GM18508 (cell line): ENCODE measurements at regions not wholly inside any gene's neighbourhood (a gene's known extent, or its start where the extent isn't known, plus 50 kb on each side); places are given as distances from the start of the nearest gene placed in this dataset.
A peak's percentile ranks its signal among the peaks of the same experiment; 100 is the strongest.

Experiments used
- ATAC-seq: cut with Tn5 transposase; IDR thresholded peaks from one replicate; pipeline ENCODE4 v1.9.1; 2021; ENCODE audit warnings: moderate number of reproducible peaks; ENCODE audit not compliant: insufficient read depth, unreplicated experiment

DNA sequence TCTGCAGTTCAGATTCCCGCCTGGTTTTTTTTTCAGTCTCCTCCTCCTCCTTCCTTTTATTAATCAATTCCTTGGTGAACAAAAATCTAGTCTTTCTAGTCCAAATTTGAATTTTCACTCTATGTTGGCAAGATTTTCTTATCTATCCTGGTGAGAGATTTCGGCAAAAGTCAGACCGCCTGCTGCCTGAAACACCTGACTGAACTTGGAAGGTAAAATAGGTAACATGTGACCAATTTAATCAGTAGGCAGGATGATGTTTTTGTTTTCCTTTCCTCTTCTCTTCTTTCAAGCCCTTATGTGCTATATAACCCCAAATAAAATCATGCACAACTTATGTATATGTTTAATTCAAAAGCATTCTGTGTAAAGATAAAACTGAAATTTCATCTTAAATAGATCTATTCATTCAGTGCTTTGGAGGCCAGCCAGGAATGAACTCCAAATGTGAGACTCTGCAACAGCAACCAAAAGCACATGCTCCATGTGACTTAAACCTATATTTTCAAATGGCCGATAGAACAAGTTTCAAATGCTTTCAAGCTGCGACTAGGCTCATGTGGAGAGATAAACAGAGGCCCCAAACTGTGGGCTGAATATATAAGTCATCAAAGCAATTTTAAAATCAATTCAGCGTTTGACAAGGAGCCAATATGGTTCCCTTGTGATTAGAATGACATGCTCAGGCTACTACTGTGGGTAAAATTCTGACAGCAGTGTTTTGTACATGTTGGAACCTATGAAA, 100.4 kb upstream of the SEMA6A start:
- no peak for ATAC-seq

DNA sequence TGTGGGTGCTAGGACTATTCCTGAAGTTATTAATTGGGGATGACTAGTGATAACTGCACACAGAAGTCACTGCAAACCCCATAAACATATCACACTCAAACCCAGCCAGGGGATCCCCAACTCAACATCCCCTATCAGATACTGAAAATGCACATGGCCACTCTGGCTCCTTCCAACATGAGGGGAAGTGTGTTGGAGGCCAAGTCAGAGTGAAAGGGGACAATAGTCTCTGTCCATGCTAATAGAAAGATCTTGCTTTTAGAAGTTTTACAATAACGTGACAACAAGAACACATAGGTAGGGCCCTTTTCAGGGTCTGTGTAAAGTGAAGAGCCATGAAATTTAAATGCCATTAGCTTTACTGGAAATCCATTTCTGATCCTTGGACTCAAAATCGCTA, 98.8 kb upstream of the SEMA6A start:
- no peak for ATAC-seq

GRCh38 chr5:116672203-116672602, 97.6 kb upstream of the SEMA6A start:
- no peak for ATAC-seq

GRCh38 chr5:116671211-116671736, 96.7 kb upstream of the SEMA6A start:
- peak; percentile 92 for ATAC-seq

- no peak for ATAC-seq
Measured at GRCh38 chr5:116669261-116670031, 94.8 kb upstream of the SEMA6A start.

- ATAC-seq, result no peak
Measured at GRCh38 chr5:116668390-116668789, 93.8 kb upstream of the SEMA6A start.

GRCh38 chr5:116666901-116667300, 92.3 kb upstream of the SEMA6A start:
- no peak for ATAC-seq

GRCh38 chr5:116664988-116665387, 90.4 kb upstream of the SEMA6A start:
- ATAC-seq, result no peak

GRCh38 chr5:116663081-116663480, 88.5 kb upstream of the SEMA6A start:
- no peak for ATAC-seq

DNA sequence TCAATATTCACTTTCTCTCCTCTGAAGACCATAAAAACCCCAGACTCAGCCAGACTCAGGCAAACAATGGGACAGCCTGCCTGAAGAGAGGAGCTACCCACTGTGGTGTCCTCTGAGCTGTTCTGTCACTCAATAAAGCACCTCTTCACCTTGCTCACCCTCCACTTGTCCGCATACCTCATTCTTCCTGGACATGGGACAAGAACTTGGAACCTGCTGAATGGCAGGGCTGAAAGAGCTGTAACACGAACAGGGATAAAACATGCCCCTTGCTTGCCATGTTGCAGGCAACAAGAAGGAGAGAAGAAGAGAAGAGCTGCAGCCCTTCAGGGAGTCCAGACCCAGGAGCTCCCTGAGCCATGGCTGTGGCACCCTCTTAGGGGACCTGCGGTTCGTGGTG, 86.8 kb upstream of the SEMA6A start:
- no peak for ATAC-seq

GRCh38 chr5:116660929-116661328, 86.3 kb upstream of the SEMA6A start:
- no peak for ATAC-seq

GRCh38 chr5:116658830-116659229, 84.2 kb upstream of the SEMA6A start:
- ATAC-seq, result no peak

- ATAC-seq, result no peak
Measured at GRCh38 chr5:116658141-116658540, 83.5 kb upstream of the SEMA6A start.

GRCh38 chr5:116655431-116655830, 80.8 kb upstream of the SEMA6A start:
- ATAC-seq, result no peak

DNA sequence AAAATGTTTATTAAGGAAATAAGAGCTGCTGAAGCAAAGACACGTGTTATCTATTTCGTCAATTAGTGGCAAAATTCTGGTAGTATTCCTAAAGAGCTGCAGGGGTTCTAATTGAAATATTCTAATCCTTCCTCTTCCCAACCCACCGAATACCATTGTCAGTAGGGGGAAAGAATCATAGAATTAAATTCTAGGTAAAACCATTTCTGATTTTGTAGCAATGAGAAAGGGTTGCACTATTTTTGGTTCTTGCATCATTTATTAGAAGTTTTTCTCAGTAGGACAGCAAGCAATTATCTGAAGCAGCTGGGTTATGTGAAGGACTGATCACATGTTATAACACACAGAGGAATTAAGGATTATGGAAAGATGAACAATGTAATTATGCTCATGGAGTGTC, 80.3 kb upstream of the SEMA6A start:
- no peak for ATAC-seq

DNA sequence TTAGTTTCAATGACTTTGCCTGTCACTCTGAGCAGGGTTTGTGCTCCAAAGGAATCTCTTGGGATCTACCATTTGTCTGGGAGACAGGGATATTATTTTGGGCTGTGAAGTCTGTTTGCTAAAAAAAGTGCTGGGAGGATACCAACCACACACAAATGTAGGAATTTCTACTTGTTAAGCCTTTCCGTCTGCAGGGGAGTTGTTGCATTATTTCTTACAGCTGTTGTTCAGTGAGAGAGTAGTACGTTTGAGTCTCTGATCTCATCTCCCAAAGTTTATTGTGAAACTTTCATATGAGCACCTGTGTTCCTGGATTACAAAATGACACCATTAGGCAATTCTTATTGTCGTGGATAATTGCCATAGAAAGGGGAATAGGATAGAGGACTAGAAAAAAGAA, 78.3 kb upstream of the SEMA6A start:
- no peak for ATAC-seq

GRCh38 chr5:116652196-116652729, 77.6 kb upstream of the SEMA6A start:
- ATAC-seq, result no peak

DNA sequence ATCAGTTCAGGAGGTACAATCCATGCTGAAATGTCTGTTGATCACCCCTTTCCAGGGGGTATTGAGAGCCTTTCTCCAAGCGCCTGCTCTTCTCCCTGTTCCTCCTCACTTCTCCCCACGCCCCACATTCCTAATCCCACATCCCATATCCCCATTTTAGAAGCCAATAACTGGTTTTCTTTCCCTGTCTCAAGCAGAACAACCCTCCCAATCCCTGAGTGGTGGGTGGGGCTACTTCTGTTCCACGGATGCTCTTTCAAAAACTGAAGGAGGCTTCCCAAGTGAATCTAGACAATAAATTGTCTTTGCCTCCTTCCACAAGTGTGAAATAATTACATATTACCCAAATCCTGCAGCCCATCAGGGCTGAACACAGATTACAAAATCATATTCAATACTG, 77.0 kb upstream of the SEMA6A start:
- no peak for ATAC-seq

DNA sequence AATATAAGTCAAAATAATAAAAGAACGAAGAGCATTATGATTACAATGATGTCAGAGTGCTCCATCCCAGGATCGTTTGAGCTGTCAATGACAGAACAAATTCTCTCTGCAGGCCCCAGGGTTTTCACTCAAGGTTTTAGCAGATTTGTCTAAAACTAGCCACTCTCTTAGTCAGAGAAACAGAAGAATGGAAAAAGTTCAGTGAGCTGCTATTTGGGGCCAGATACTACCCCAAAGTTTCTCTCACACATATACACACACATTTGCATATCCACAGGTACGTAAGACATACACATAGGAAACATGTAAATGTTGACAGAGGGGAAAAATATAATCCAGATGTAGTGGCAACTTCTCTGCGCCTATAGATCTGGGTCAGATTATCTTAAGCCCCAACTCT, 76.3 kb upstream of the SEMA6A start:
- ATAC-seq, result no peak

- no peak for ATAC-seq
Measured at GRCh38 chr5:116650544-116650943, 75.9 kb upstream of the SEMA6A start.

DNA sequence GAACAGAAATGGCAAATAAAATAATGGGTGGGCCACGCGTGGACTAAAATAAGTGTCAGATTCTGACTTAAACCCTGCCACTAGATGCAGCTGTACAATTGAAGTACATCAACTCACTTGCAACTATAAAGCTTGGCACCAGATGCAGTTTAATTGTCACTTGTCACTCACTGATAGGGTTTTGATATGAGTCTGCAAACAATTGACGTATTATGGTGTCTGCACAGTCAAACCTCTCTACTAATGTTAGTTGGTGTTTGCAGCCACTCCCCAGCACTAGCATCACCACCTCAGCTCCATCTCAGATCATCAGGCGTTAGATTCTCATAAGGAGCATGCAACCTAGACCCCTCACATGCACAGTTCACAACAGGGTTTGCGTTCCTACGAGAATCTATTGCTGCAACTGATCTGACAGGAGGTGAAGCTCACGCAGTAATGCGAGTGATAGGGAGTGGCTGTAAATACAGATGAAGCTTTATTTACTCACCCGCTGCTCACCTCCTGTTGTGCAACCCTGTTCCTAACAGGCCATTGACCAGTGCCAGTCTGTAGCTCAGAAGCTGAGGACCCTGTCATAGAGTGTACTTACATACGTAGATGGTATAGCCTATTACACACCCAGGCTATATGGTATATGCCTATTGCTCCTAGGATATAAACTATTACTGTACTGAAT, 72.1 kb upstream of the SEMA6A start:
- no peak for ATAC-seq
